HG02973 (cell line): ENCODE measurements at regions not wholly inside any gene's neighbourhood (a gene's known extent, or its start where the extent isn't known, plus 50 kb on each side); places are given as distances from the start of the nearest gene placed in this dataset.

ENCODE experiments used
- ATAC-seq: cut with Tn5 transposase; IDR thresholded peaks from one replicate; pipeline ENCODE4 v1.9.1; 2021; ENCODE audit warnings: moderate library complexity; ENCODE audit not compliant: unreplicated experiment

DNA sequence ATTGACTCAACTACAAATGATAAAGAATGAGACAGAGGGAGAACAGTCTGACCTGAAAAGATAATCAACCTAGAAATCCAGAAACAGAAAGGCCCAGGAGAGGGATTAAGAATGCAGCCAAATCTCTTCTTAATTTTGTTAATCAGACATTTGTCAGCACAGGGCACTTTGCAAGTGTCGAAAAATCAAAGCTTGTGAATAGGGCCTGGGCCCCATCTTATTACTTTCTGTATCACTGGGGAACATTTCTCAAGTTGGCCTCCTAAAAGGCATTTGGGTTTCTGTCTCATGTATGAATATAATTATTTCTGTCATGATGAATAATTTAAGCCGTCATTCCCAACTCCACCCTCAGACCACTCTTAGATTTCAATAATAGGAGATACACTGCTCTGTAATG, 308.4 kb upstream of the PRKCQ start:
- no peak for ATAC-seq

DNA sequence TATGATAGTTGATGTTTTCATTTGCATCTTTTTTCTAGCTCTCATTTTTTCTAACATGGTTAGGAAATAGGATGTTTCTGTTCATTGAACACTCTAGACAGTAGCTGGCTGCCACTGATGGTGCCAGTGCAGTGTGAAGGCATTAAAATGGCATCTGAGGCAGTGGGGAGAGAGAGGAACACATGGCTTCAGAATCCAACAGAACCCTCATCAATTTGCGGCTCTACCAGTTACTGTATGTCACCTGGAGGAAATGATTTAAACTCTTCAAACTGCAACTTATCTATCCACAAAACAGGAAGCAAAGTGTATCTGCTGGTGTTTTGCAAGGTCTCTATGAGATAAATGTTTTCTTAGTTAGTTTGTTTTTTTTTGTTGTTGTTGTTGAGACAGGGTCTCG, 305.2 kb upstream of the PRKCQ start:
- ATAC-seq: no peak

DNA sequence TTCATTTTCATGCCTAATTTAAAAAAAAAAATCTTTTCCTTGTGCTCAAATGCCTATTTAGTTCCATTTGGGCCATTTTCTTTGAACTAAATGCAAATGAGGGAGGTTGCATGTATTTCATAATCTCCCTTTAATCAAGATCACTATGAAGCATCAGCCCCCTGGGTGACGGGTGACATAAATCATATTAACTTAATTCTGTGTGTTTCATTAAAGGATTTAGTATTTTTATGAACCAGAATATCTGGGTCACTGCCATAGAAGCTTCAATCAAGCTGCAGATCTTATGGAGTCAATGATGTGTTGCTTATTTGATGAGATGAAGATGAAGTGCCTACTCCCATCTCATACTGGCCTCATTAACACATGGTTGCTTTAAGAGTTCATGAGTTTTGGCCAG, 301.9 kb upstream of the PRKCQ start:
- ATAC-seq: no peak

DNA sequence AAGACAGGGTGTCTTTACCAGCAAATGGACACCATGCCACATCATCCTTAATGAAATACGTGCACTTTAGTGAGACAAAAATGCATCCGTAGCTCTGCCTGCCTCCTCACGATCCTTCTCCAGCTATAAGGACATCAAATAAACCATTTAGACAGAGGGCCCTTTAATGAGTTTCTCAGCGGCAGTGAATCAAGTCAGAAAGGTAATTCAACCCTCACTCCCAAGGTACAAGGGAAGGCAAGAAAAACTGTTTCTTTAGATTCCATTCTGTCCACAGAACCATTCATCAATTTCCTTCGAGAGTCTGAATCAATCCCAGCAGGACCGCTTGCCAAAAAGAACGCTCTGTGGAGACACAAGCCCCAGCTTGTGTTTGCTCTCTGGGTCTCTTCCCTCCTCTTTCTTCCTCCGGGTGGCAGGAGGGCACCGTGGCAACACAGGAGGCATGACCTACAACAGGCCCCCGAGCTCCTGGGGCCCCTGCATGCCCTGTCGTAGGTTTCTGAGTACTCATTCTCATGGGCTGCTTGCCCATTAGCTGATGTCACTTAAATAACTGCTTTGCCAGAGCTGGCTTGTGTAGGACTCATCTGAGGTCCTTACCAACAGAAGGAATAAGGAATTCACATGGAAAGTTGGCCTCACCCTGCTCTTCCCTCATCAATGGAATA, 297.8 kb upstream of the PRKCQ start:
- no peak for ATAC-seq

DNA sequence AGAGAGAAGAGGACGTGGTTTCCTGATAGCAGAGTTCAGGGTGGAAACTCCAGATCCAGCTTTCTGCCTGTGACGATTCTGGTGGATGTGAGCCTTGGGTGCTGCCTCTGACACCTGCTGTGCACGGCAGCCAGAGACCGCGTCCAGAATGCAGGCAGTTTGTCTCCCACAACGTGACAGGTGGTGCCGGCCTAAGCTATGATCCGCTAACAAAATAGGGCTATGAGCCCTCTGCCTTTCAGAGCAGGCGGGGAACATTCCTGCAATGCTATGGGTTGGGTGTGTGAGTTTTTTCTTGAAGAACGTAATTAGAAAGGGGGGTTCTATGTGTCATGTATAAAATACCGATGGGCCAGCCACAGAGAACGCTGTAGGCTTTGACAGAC, 297.3 kb upstream of the PRKCQ start:
- no peak for ATAC-seq

DNA sequence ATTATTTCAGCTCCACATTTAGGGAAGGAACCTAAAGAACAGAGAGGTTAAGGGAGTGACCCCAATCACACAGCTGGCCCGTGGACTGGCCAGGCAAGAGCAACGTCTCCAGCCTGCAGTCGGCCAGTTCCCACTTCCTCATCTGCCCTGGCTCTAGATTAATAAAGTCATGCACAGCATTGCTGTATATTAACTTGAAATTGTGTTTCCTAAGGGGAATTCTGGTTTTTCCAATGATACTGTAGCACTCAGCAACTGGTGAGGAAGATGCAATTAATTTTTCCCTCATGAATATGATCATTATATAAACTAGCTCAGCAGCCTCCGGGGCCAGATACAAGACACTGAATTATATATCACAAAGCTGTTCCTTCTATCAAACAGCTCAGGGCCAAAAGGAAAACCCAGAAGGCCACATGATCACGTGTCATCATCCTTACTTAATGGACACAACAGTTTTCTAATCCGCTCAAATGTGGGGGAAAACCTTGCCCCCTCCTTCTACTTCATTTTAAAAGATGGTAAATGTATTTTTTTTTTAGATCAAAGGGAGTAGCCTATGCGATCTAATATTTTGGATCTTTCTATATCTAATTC, 295.3 kb upstream of the PRKCQ start:
- no peak for ATAC-seq

DNA sequence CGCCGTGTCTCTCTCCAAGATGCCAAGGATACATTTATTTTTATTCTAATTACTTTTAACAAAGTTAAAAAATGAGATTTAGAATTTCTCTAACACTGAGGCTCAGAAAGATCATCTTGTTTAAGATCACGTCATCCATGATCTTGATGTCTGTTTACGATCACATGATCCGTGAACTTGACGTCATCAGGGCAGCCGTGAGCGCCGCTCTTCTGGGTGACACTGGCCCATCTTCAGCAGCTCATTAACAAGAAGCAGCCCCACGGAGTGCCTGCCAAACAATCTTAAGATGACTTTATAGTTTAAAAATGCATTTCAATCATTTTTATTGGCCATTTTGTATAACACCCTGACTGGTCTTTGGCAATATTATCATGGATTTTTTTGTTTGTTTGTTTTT, 291.1 kb upstream of the PRKCQ start:
- ATAC-seq: no peak

DNA sequence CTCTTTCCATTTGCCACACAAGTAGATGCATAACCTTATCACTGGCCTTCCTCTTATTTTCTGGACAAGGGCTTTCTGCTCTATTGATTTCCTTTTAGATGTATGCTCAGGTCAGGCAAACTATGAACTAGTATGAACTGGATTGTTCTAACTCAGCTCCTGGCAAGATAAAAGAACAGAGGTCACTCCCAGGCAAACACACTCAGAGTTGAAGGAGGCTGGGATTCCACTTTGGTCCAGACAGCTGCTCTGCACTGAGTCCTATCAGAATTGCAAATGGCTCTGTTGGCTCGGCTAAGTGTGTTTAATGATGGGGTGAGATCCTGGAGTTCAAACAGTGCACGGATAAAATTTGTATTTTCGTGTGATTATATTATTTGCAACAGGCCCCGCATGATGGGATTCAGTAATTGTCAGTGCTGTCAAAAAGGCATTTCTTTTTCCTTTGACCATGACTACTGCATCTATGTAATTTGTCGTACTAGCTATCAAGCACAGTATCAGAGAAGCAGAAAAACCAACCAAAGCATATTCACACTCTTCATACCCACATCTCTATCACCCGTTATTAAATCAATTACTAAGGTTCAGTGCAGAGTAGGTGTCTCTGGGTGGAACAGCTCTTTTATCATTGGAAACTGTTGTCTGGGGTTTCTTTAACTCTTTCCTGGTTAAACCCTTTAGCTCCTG, 288.1 kb upstream of the PRKCQ start:
- ATAC-seq: no peak

DNA sequence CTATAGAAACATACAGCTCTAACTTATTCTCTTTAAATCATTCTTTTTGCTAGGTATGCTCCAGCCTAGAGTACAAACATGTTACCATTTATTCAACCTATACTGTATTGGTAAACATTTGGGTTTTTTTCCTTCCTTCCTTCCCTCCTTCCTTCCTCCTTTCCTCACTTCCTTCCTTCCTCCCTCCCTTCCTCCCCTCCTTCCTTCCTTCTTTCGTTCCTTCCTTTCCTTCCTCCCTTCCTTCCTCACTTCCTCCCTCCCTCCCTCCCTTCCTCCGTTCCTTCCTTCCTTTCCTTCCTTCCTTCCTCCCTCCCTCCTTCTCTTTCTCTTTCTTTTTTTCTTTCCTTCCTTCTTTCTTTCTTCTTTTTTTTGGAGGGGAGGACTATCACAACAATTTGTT, 286.7 kb upstream of the PRKCQ start:
- no peak for ATAC-seq

DNA sequence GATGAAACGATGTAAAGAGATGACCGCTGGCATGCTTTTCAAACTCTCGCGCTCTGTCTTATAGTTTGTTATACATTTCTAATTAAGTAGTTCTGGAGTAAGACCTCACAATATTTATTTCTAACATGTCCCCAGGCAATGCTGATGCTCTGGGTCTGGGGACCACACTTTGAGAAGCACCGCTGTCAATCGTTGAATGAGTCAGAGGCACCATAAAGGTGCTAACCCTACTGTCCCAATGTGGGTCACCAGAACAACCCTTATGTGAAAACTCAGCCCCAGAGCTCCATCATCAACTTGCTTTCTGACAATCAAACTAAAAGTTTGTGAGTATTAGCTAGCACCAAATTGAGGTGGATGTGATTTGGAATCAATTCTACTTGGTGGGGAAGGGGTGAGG, 284.1 kb upstream of the PRKCQ start:
- no peak for ATAC-seq

DNA sequence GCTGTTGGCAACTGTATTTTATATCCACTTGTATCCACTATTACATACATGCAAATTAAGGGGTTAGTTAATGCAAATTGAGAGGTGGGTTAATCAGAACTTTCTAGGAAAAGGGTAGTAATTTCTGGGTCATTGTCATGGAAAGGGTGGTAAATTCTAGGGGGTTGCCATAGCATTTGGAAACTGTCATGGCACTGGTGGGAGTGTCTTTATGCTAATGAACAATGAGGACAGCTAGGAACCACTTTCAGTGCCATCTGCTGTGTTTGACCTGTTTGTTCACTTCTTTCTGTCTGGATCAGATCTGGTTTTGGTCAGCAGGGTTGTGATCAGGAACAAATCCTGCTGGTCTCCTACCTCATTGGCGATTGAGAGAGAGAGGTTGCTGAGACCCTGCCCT, 283.3 kb upstream of the PRKCQ start:
- no peak for ATAC-seq

DNA sequence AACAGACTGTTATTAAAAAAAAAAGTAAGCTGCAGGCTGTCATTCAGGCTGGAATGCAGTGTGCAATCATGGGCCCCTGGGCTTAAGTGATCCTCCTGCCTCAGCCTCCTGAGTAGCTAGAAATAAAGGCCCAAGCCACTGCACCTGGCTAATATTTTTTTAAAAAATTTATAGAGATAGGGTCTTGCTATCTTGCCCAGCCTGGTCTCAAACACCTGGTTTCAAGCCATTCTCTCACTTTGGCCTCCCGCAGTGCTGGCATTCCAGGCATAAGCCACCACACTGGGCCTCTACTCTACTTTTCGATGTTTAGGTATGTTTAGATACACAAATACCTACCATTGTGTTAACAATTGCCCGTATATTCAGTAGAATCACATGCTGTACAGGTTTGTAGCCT, 270.4 kb upstream of the PRKCQ start:
- ATAC-seq: no peak

DNA sequence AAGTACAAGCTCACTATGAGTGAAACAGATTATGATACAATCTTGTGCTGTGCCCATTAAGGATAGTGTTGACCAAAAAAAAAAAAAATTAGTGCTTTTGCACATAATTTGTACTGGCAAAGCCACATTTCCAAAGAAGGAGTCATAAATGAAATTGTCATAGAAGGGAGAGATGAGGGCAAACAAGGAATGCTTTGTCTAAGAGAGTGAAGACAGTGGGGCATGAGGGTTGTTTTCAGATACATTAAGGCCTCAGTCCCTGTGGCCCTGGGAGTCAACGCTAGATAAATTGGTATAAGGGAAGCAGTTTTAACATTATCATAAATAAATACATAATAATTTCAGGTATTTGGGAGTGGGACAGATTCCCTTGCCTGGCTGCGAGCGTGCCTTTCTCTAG, 267.5 kb upstream of the PRKCQ start:
- no peak for ATAC-seq

DNA sequence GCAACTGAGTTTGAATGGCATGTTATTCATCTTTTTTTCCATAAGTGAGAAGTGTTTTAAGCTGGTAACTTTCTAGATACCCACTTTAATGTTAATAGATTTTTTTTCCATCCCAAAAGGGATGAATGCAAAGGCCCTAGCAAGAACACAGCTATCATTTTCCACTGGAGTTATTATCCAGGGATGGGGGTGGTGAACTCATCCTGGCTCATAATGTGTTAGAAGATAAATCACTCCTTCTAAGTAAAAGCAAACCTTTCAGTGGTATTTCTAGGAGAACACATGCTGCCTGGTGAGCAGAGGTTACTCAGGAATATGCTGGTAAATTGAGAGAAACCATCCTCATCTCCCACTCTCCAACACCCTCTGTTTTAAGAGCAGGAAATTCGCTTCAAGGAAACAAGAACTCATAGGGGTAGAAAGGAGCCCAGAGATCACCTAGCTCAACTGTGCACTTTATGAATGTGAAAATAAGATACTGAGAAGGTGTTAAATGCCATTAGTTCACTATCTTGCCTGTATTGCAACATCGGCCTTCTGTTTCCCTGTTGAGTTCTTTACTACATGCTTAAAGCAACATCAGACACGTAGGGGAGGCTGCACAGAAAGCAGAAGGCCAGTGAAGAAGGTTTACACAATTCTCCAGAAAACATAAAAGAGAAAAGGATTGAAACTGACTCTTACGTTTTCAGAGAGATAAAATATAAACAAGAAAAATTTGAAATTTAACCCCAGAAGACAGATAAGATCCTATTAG, 264.0 kb upstream of the PRKCQ start:
- ATAC-seq: no peak

DNA sequence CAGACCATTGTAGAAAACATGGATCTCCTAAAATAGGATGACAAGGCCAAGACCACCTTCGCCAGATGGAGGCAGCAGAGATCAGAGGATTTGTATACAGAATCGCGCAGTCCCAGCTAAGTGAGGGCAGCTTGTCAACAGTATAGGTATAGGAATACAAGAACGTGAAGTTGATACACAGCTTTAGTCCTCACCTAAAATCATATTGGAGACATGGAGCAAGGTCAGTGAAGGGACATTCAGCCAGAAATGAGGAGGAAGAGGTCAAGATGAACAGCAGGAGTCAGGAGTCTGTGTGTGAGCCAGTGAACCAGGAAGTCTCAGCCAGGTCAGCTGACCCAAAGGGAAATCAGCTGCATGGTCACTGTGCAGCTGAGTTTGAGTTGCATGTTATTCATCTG, 263.4 kb upstream of the PRKCQ start:
- ATAC-seq: no peak

DNA sequence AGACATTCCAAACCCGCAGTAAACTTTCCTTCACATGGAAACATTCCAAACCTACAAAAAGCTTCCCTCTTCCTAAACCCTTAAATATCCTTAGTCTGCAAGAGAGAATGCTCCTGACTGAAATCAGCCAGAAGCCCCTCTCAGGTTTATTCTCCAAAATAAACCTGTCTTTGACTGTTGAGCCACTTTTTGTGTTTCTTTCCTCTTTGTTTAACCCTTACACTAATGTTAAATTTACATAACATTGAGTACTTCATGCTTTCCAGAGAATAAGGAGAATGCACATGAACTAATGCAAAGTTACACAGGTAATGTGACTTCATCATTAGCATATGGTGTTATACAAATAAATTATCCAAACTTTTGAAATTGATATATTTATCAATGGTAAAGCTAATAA, 262.6 kb upstream of the PRKCQ start:
- ATAC-seq: no peak

DNA sequence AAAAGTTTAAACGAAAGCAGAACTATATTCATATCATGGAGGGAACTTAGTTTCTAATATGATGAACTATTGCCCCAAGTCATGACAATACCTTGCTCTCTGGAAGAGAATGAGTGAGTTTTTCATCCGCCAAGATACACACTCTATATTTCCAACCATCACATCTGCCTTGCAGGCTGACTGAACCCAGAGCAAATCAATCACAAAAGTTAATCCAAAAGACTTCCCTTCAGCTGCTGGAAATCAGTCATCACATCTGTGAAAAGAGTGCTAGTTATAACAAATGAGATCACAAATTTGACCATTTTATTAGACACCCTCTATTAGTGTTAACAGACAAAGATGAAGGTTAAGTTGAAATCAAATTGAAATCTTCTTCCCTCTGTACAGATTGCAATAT, 261.7 kb upstream of the PRKCQ start:
- ATAC-seq: no peak

DNA sequence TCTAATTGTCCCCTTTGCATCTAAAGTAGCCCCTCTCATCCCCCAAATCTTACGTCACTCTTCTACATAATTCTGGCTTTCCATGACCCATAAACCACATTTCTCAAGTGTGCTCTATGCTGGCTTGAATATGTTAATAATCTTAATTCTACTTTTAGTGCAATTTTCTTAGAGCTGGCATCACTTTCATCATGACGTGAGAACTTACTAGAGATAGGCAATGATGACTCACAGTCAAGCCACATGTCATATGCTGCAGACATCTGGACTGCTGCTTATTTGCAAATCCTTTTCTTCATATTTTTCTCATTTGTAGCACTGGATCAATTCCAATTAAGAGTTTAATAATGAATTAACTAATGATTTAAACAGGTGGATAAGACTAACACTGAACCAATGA, 260.7 kb upstream of the PRKCQ start:
- no peak for ATAC-seq

DNA sequence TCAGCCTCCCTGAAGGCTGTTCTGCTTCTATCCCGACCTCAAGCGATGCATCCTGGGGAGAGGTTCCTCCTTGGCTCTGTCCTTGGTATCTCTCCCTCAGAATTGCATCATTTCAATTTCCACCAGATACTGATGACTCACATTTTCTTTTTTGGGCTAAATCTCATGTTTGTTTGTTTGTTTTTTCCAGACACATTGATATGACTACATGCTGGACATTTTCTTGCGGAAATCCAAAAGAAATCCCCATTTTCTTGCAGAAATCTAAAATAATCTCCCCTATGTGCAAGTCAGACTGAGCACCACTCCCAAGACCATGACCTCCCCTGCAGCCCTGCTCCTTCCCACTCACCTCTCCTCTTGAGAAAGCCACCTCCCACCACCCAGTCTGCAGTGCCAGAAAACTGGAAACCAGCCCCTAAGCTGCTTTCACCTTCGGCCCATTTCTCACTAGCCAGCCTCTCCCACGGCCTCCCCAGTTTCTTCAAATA, 260.2 kb upstream of the PRKCQ start:
- no peak for ATAC-seq

DNA sequence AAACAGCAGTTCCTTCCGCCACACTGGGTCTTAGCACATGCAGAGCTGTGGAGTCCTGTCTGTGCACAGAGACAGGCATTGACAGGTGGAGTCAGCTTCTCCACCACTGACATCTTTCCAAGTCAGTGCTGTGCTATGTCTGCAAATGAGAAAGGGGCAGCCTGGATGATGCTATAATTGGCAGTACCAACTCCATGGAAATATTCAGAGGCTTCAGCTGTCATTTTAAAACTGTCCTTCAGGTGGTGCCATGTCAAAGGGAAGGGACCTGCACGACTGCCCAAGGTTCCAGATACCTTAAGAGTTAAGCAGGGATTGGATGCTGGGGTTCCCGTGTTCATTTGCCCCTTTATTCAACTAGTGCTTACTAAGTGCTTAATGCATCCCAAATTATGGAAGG, 258.0 kb upstream of the PRKCQ start:
- ATAC-seq: no peak

DNA sequence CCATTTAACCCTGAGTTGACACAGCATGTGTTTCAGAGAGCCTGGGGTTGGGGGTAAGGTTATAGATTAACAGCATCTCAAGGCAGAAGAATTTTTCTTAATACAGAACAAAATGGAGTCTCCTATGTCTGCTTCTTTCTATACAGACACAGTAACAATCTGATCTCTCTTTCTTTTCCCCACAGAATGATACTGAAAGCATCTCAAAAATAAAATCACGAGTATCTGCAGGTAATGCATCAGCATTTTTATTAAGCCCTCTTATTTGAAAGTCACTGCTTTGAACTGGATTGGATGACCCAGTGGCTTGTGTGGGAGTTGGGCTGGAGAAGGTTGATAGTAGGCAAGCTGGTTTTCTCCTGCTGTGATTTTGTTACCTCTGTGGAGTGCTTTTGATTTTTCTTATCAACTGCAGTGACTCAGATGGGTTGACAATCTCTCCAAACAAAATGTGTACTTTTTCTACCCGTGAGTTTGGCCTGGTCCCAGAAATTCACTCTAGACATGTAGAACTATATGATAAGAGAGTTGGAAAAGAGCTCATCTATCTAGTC, 253.5 kb upstream of the PRKCQ start:
- no peak for ATAC-seq
